Hepatocyte (in vitro differentiated cells): ENCODE measurements at regions not wholly inside any gene's neighbourhood (a gene's known extent, or its start where the extent isn't known, plus 50 kb on each side); places are given as distances from the start of the nearest gene placed in this dataset.

Source experiments
- DNase-seq: peaks from one replicate; pipeline ENCODE4 v3.0.0-alpha.2; 2016; ENCODE audit warnings: low spot score
- H2AFZ ChIP-seq: fragments of 200-600 bp; sonication (generic); 2 replicates; pipeline ENCODE4 v1.6.0; 2016; ENCODE audit warnings: antibody characterized with exemption, mild to moderate bottlenecking
- H3K27ac ChIP-seq: fragments of 200-600 bp; sonication (generic); 2 replicates; pipeline ENCODE4 v1.5.1; 2016; ENCODE audit warnings: mild to moderate bottlenecking
- H3K27me3 ChIP-seq: fragments of 200-600 bp; sonication (generic); 2 replicates; pipeline ENCODE4 v1.6.1; 2016
- H3K36me3 ChIP-seq: fragments of 200-600 bp; sonication (generic); replicated peaks from 2 replicates; pipeline ENCODE4 v1.5.1; 2016; ENCODE audit warnings: low read depth; ENCODE audit not compliant: insufficient read depth
- H3K4me1 ChIP-seq: fragments of 200-600 bp; sonication (generic); 2 replicates; pipeline ENCODE4 v1.5.1; 2016; ENCODE audit warnings: mild to moderate bottlenecking, moderate library complexity; ENCODE audit not compliant: insufficient read depth
- H3K4me2 ChIP-seq: fragments of 200-600 bp; sonication (generic); 2 replicates; pipeline ENCODE4 v1.6.0; 2016
- H3K4me3 ChIP-seq: fragments of 200-600 bp; sonication (generic); 2 replicates; pipeline ENCODE4 v1.5.1; 2016; ENCODE audit warnings: mild to moderate bottlenecking
- H3K79me2 ChIP-seq: fragments of 200-600 bp; sonication (generic); 2 replicates; pipeline ENCODE4 v1.6.0; 2017; ENCODE audit warnings: mild to moderate bottlenecking
- H3K9me2 ChIP-seq: fragments of 200-600 bp; sonication (generic); replicated peaks from 2 replicates; pipeline ENCODE4 v1.6.0; 2017; ENCODE audit warnings: mild to moderate bottlenecking; ENCODE audit not compliant: insufficient read depth
- H3K9me3 ChIP-seq: fragments of 200-600 bp; sonication (generic); 2 replicates; pipeline ENCODE4 v1.5.1; 2016; ENCODE audit warnings: low read depth, mild to moderate bottlenecking
- H4K20me1 ChIP-seq: fragments of 200-600 bp; sonication (generic); 2 replicates; pipeline ENCODE4 v1.6.0; 2016; ENCODE audit warnings: mild to moderate bottlenecking; ENCODE audit not compliant: insufficient read depth, poor library complexity, severe bottlenecking
- CTCF ChIP-seq: fragments of 200-600 bp; sonication (generic); IDR thresholded peaks from 2 replicates; pipeline ENCODE4 v1.5.1; 2016; ENCODE audit warnings: antibody characterized with exemption, mild to moderate bottlenecking; ENCODE audit not compliant: poor library complexity
- EZH2 ChIP-seq: fragments of 200-600 bp; sonication (generic); IDR thresholded peaks from 2 replicates; pipeline ENCODE4 v1.6.1; 2016; ENCODE audit warnings: antibody characterized with exemption, mild to moderate bottlenecking, borderline replicate concordance
- EZH2phosphoT487 ChIP-seq: fragments of 200-600 bp; sonication (generic); IDR thresholded peaks from one replicate; pipeline ENCODE4 v1.6.1; 2018; ENCODE audit warnings: antibody characterized with exemption, mild to moderate bottlenecking, low read depth, moderate library complexity; ENCODE audit not compliant: unreplicated experiment, severe bottlenecking
- WGBS: methylation state at CpG from one replicate; pipeline ENCODE4 v1.1.6; 2016; ENCODE audit warnings: low lambda C conversion rate; ENCODE audit errors: missing lambda C conversion rate; 5-methylcytosine and 5-hydroxymethylcytosine counted together

- Histone ChIP-seq H3K4me3 (no peak overlapping the region), H4K20me1 (no peaks in the 10 kb centered on the region), H3K9me3 (no peaks in the 10 kb centered on the region), H3K36me3 (no peaks in the 10 kb centered on the region), H3K9me2 (no peaks in the 10 kb centered on the region), H3K4me2 (no peak overlapping the region), H3K79me2 (no peaks in the 10 kb centered on the region), H2AFZ (no peak overlapping the region), H3K27me3 (no peaks in the 10 kb centered on the region), H3K4me1 (no peaks in the 10 kb centered on the region), H3K27ac (no peak overlapping the region)
- WGBS = 90% methylated on average over 3 of the region's 3 CpGs
- no peak for DNase-seq
- TF ChIP-seq CTCF = no peak
- no peak for TF ChIP-seq EZH2phosphoT487
- no peak for TF ChIP-seq EZH2
Observed at GRCh38 chr1:209319057-209319432, 264.5 kb upstream of the CAMK1G start.

- no peaks in the 10 kb centered on the region for H3K27me3 ChIP-seq
- no peak overlapping the region for H3K27ac ChIP-seq
- no peak overlapping the region for H3K4me3 ChIP-seq
- no peak for DNase-seq
- H2AFZ ChIP-seq = no peak overlapping the region
- no peaks in the 10 kb centered on the region for H3K36me3 ChIP-seq
- 93% methylated on average over 3 of the region's 3 CpGs for WGBS
- TF ChIP-seq EZH2phosphoT487 (no peak), EZH2 (no peak), CTCF (no peak)
- H3K9me2 ChIP-seq = no peaks in the 10 kb centered on the region
- no peaks in the 10 kb centered on the region for H3K79me2 ChIP-seq
- H3K4me2 ChIP-seq = no peak overlapping the region
- H3K4me1 ChIP-seq = no peaks in the 10 kb centered on the region
- H3K9me3 ChIP-seq = no peaks in the 10 kb centered on the region
- H4K20me1 ChIP-seq = no peaks in the 10 kb centered on the region
Observed at GRCh38 chr1:209319549-209319948, 264.0 kb upstream of the CAMK1G start.

- no peak overlapping the region for H3K4me3 ChIP-seq
- H3K27ac ChIP-seq = no peak overlapping the region
- H3K79me2 ChIP-seq = no peaks in the 10 kb centered on the region
- no peaks in the 10 kb centered on the region for H4K20me1 ChIP-seq
- no peaks in the 10 kb centered on the region for H3K4me1 ChIP-seq
- no peaks in the 10 kb centered on the region for H3K9me2 ChIP-seq
- TF ChIP-seq CTCF (no peak), EZH2phosphoT487 (no peak), EZH2 (no peak)
- H2AFZ ChIP-seq = no peak overlapping the region
- no peaks in the 10 kb centered on the region for H3K36me3 ChIP-seq
- WGBS = 81% methylated on average over 1 of the region's 1 CpG
- no peak overlapping the region for H3K4me2 ChIP-seq
- DNase-seq = no peak
- H3K9me3 ChIP-seq = no peaks in the 10 kb centered on the region
- H3K27me3 ChIP-seq = no peaks in the 10 kb centered on the region
Observed at GRCh38 chr1:209323743-209324142, 259.8 kb upstream of the CAMK1G start.
